ENCODE measurements at regions not wholly inside any gene's neighbourhood (a gene's known extent, or its start where the extent isn't known, plus 50 kb on each side); places are given as distances from the start of the nearest gene placed in this dataset.

- BruUV-seq (replicated peaks) = no TSS peak
- Histone ChIP-seq H3K4me2 (ENCODE audit: control insufficient read depth, insufficient read depth) (no peak overlapping the region), H2AFZ (ENCODE audit: control insufficient read depth, low read depth, low read length) (no peak overlapping the region), H3K79me2 (ENCODE audit: control insufficient read depth, insufficient read depth, low read length) (no peaks in the 10 kb centered on the region), H3K36me3 (ENCODE audit: control insufficient read depth in 2 of 2, insufficient read depth in 2 of 2, low read length in 1 of 2) (no peaks in the 10 kb centered on the region), H3K4me3 (no peak overlapping the region), H3K27ac (ENCODE audit: control insufficient read depth, insufficient read depth) (no peak overlapping the region), H4K20me1 (ENCODE audit: control insufficient read depth, insufficient read depth) (no peaks in the 10 kb centered on the region), H3K9ac (ENCODE audit: control insufficient read depth, insufficient read depth, low read length) (no peak overlapping the region), H3K9me3 (replicated peaks; ENCODE audit: control insufficient read depth, insufficient read depth, low read length) (no peaks in the 10 kb centered on the region), H3K27me3 (replicated peaks in 1 of 2; ENCODE audit: control insufficient read depth in 2 of 2, insufficient read depth in 2 of 2, low read length in 1 of 2) (no peaks in the 10 kb centered on the region), H3K4me1 (ENCODE audit: control insufficient read depth, insufficient read depth, low read length) (no peaks in the 10 kb centered on the region)
- in situ Hi-C loops (cut with MboI) (no loop called here), intact Hi-C loops (cut with micrococcal nuclease; ENCODE audit: unreplicated experiment) (no loop called here)
- no peak for TF ChIP-seq MYC (IDR thresholded peaks at IDR 0.05; ENCODE audit: insufficient read depth, insufficient read length, insufficient replicate concordance, low read length, severe bottlenecking)
- TF ChIP-seq PAX8 (IDR thresholded peaks at IDR 0.05) = no peak
- TF ChIP-seq, protein P1, sequence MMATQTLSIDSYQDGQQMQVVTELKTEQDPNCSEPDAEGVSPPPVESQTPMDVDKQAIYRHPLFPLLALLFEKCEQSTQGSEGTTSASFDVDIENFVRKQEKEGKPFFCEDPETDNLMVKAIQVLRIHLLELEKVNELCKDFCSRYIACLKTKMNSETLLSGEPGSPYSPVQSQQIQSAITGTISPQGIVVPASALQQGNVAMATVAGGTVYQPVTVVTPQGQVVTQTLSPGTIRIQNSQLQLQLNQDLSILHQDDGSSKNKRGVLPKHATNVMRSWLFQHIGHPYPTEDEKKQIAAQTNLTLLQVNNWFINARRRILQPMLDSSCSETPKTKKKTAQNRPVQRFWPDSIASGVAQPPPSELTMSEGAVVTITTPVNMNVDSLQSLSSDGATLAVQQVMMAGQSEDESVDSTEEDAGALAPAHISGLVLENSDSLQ (IDR thresholded peaks at IDR 0.05) = no peak
- TF ChIP-seq IKZF1 (conservative IDR thresholded peaks at IDR 0.05) = no peak
- no peak for TF ChIP-seq HSF1 (IDR thresholded peaks at IDR 0.05; ENCODE audit: low read depth, low read length)
- TF ChIP-seq, protein P2, sequence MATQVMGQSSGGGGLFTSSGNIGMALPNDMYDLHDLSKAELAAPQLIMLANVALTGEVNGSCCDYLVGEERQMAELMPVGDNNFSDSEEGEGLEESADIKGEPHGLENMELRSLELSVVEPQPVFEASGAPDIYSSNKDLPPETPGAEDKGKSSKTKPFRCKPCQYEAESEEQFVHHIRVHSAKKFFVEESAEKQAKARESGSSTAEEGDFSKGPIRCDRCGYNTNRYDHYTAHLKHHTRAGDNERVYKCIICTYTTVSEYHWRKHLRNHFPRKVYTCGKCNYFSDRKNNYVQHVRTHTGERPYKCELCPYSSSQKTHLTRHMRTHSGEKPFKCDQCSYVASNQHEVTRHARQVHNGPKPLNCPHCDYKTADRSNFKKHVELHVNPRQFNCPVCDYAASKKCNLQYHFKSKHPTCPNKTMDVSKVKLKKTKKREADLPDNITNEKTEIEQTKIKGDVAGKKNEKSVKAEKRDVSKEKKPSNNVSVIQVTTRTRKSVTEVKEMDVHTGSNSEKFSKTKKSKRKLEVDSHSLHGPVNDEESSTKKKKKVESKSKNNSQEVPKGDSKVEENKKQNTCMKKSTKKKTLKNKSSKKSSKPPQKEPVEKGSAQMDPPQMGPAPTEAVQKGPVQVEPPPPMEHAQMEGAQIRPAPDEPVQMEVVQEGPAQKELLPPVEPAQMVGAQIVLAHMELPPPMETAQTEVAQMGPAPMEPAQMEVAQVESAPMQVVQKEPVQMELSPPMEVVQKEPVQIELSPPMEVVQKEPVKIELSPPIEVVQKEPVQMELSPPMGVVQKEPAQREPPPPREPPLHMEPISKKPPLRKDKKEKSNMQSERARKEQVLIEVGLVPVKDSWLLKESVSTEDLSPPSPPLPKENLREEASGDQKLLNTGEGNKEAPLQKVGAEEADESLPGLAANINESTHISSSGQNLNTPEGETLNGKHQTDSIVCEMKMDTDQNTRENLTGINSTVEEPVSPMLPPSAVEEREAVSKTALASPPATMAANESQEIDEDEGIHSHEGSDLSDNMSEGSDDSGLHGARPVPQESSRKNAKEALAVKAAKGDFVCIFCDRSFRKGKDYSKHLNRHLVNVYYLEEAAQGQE (IDR thresholded peaks at IDR 0.05; ENCODE audit: low read depth, low read length) = no peak
- no peak for TF ChIP-seq TAF1 (IDR thresholded peaks at IDR 0.05; ENCODE audit: borderline replicate concordance, low read depth, low read length)
- TF ChIP-seq NR2F1 (conservative IDR thresholded peaks at IDR 0.05) = no peak
- TF ChIP-seq KLF5 (IDR thresholded peaks at IDR 0.05; ENCODE audit: partially characterized antibody) = no peak
- DNase-seq (ENCODE audit: low read depth, low spot score) (no peak), FAIRE-seq (no peak), ATAC-seq (no peak)
- CTCF ChIA-PET = no interaction called here
- POLR2A ChIA-PET = no interaction called here
- 0% methylated on average over 1 of the region's 1 CpG for WGBS (ENCODE audit: insufficient coverage, insufficient replicate concordance, low lambda C conversion rate, missing lambda C conversion rate)
- SMC1A ChIA-PET (ENCODE audit: uncharacterized antibody, unreplicated experiment) = no interaction called here
- RAD21 ChIA-PET (ENCODE audit: unreplicated experiment) = no interaction called here
Observed at GRCh38 chr10:9886772-9887171, 1130.9 kb upstream of the CELF2 start.
